Activated CD8-positive, alpha-beta T cell treated with anti-CD3 and anti-CD28 coated beads, Interleukin-2, amount 10 ng/mL, durations not matched to agents 7 days and 5 days (primary cell): ENCODE measurements at regions not wholly inside any gene's neighbourhood (a gene's known extent, or its start where the extent isn't known, plus 50 kb on each side); places are given as distances from the start of the nearest gene placed in this dataset.
"Not testable (repeated sequence)": the region's sequence is repeated elsewhere in the genome, so short reads cannot be mapped to it uniquely, and the experiment has no call there.

Source experiments
- ATAC-seq: fragments of 150-1000 bp; cut with Tn5 transposase; one replicate; pipeline ENCODE4 v1.10.0; 2021; ENCODE audit warnings: moderate library complexity
- CTCF ChIA-PET: fragments of 350-600 bp; sonication (Branson Sonifier 250); formaldehyde crosslinking; loops from one replicate; lab custom pipeline; 2021; ENCODE audit warnings: antibody characterized with exemption; lab: Charles Lee
- POLR2A ChIA-PET: fragments of 350-600 bp; sonication (Branson Sonifier 250); formaldehyde crosslinking; loops from one replicate; lab custom pipeline; 2021; ENCODE audit warnings: antibody characterized with exemption; lab: Charles Lee
- DNase-seq: peaks from one replicate; pipeline ENCODE4 v3.0.0-alpha.2; 2020
- H3K27ac Mint-ChIP-seq: one replicate; pipeline ENCODE4 v1.8.0; 2021; ENCODE audit warnings: mild to moderate bottlenecking, mixed read lengths
- H3K27me3 Mint-ChIP-seq: one replicate; pipeline ENCODE4 v1.8.0; 2021; ENCODE audit warnings: low read depth, mixed read lengths
- H3K36me3 Mint-ChIP-seq: one replicate; pipeline ENCODE4 v1.8.0; 2021; ENCODE audit warnings: low read depth, mixed read lengths
- H3K4me1 Mint-ChIP-seq: one replicate; pipeline ENCODE4 v1.8.0; 2021; ENCODE audit warnings: low read depth, mixed read lengths
- H3K4me3 Mint-ChIP-seq: one replicate; pipeline ENCODE4 v1.8.0; 2021; ENCODE audit warnings: mild to moderate bottlenecking, mixed read lengths
- H3K9me3 Mint-ChIP-seq: one replicate; pipeline ENCODE4 v1.8.0; 2022; ENCODE audit warnings: mixed read lengths; ENCODE audit not compliant: insufficient read depth

GRCh38 chr6:160861824-160862223, 129.7 kb upstream of the MAP3K4 start:
- no peak overlapping the region for H3K27ac Mint-ChIP-seq
- H3K4me3 Mint-ChIP-seq = no peak overlapping the region
- ChIA-PET POLR2A (no interaction called here), CTCF (no interaction called here)
- H3K27me3 Mint-ChIP-seq = no peaks in the 10 kb centered on the region
- DNase-seq = no peak
- ATAC-seq = no peak
- no peaks in the 10 kb centered on the region for H3K36me3 Mint-ChIP-seq
- no peaks in the 10 kb centered on the region for H3K4me1 Mint-ChIP-seq
- H3K9me3 Mint-ChIP-seq = no peaks in the 10 kb centered on the region

- H3K4me1 Mint-ChIP-seq = no peaks in the 10 kb centered on the region
- no peak for DNase-seq
- POLR2A ChIA-PET = no interaction called here
- H3K27me3 Mint-ChIP-seq = no peaks in the 10 kb centered on the region
- CTCF ChIA-PET = no interaction called here
- H3K27ac Mint-ChIP-seq = no peak overlapping the region
- no peaks in the 10 kb centered on the region for H3K9me3 Mint-ChIP-seq
- no peaks in the 10 kb centered on the region for H3K36me3 Mint-ChIP-seq
- no peak for ATAC-seq
- H3K4me3 Mint-ChIP-seq = no peak overlapping the region
Measured at GRCh38 chr6:160863782-160864181, 127.8 kb upstream of the MAP3K4 start.

GRCh38 chr6:160871320-160871719, 120.2 kb upstream of the MAP3K4 start:
- Mint-ChIP-seq H3K4me3 (no peak overlapping the region), H3K36me3 (no peaks in the 10 kb centered on the region), H3K4me1 (no peaks in the 10 kb centered on the region), H3K27me3 (peaks cover 2% of the 10 kb centered on the region), H3K27ac (no peak overlapping the region), H3K9me3 (no peaks in the 10 kb centered on the region)
- POLR2A ChIA-PET = no interaction called here
- ATAC-seq (no peak), DNase-seq (no peak)
- CTCF ChIA-PET = no interaction called here

GRCh38 chr6:160881148-160881808, 110.3 kb upstream of the MAP3K4 start:
- CTCF ChIA-PET = no interaction called here
- no peak for ATAC-seq
- Mint-ChIP-seq H3K4me1 (no peaks in the 10 kb centered on the region), H3K9me3 (no peaks in the 10 kb centered on the region), H3K27me3 (peaks cover 5% of the 10 kb centered on the region), H3K27ac (no peak overlapping the region), H3K36me3 (no peaks in the 10 kb centered on the region), H3K4me3 (no peak overlapping the region)
- POLR2A ChIA-PET = no interaction called here
- DNase-seq = no peak

- ChIA-PET CTCF (no interaction called here), POLR2A (no interaction called here)
- H3K4me3 Mint-ChIP-seq = no peak overlapping the region
- H3K4me1 Mint-ChIP-seq = no peaks in the 10 kb centered on the region
- no peak for ATAC-seq
- H3K27me3 Mint-ChIP-seq = peaks cover 5% of the 10 kb centered on the region
- no peak overlapping the region for H3K27ac Mint-ChIP-seq
- H3K9me3 Mint-ChIP-seq = no peaks in the 10 kb centered on the region
- DNase-seq = no peak
- H3K36me3 Mint-ChIP-seq = no peaks in the 10 kb centered on the region
Measured at GRCh38 chr6:160882006-160882405, 109.6 kb upstream of the MAP3K4 start.

GRCh38 chr6:160882791-160883279, 108.7 kb upstream of the MAP3K4 start:
- ChIA-PET CTCF (no interaction called here), POLR2A (no interaction called here)
- Mint-ChIP-seq H3K4me3 (no peak overlapping the region), H3K27ac (no peak overlapping the region), H3K27me3 (peaks cover 5% of the 10 kb centered on the region), H3K36me3 (no peaks in the 10 kb centered on the region), H3K9me3 (no peaks in the 10 kb centered on the region), H3K4me1 (no peaks in the 10 kb centered on the region)
- ATAC-seq = no peak
- no peak for DNase-seq

- Mint-ChIP-seq H3K27ac (no peak overlapping the region), H3K9me3 (no peaks in the 10 kb centered on the region), H3K27me3 (peaks cover 5% of the 10 kb centered on the region), H3K36me3 (no peaks in the 10 kb centered on the region), H3K4me1 (no peaks in the 10 kb centered on the region), H3K4me3 (no peak overlapping the region)
- DNase-seq = no peak
- ChIA-PET CTCF (interaction anchor here (0.7 kb wide), 1 partner anchor 114 kb away, joined by 3 read pairs; no protein-coding TSS in a partner anchor), POLR2A (no interaction called here)
- no peak for ATAC-seq
Measured at GRCh38 chr6:160883560-160883959, 108.0 kb upstream of the MAP3K4 start.

- CTCF ChIA-PET = interaction anchor here (0.7 kb wide), 1 partner anchor 114 kb away, joined by 3 read pairs; no protein-coding TSS in a partner anchor
- Mint-ChIP-seq H3K9me3 (no peaks in the 10 kb centered on the region), H3K27ac (no peak overlapping the region), H3K4me1 (no peaks in the 10 kb centered on the region), H3K36me3 (no peaks in the 10 kb centered on the region), H3K4me3 (no peak overlapping the region), H3K27me3 (peaks cover 5% of the 10 kb centered on the region)
- POLR2A ChIA-PET = no interaction called here
- ATAC-seq (no peak), DNase-seq (no peak)
Measured at GRCh38 chr6:160883999-160884398, 107.6 kb upstream of the MAP3K4 start.

GRCh38 chr6:160889148-160889547, 102.4 kb upstream of the MAP3K4 start:
- H3K36me3 Mint-ChIP-seq, H3K4me1 Mint-ChIP-seq, H3K9me3 Mint-ChIP-seq, H3K27ac Mint-ChIP-seq, H3K4me3 Mint-ChIP-seq, H3K27me3 Mint-ChIP-seq, DNase-seq, ATAC-seq, POLR2A ChIA-PET, CTCF ChIA-PET: not testable (repeated sequence)

GRCh38 chr6:160891690-160892089, 99.9 kb upstream of the MAP3K4 start:
- Mint-ChIP-seq H3K27me3 (peaks cover 9% of the 10 kb centered on the region), H3K9me3 (no peaks in the 10 kb centered on the region), H3K27ac (no peak overlapping the region), H3K36me3 (no peaks in the 10 kb centered on the region), H3K4me1 (no peaks in the 10 kb centered on the region), H3K4me3 (no peak overlapping the region)
- DNase-seq (no peak), ATAC-seq (no peak)
- ChIA-PET CTCF (no interaction called here), POLR2A (no interaction called here)

GRCh38 chr6:160895562-160895961, 96.0 kb upstream of the MAP3K4 start:
- ATAC-seq (no peak), DNase-seq (no peak)
- ChIA-PET POLR2A (no interaction called here), CTCF (no interaction called here)
- no peaks in the 10 kb centered on the region for H3K4me1 Mint-ChIP-seq
- peaks cover 9% of the 10 kb centered on the region for H3K27me3 Mint-ChIP-seq
- H3K9me3 Mint-ChIP-seq = no peaks in the 10 kb centered on the region
- H3K27ac Mint-ChIP-seq = no peak overlapping the region
- no peak overlapping the region for H3K4me3 Mint-ChIP-seq
- no peaks in the 10 kb centered on the region for H3K36me3 Mint-ChIP-seq

- DNase-seq = no peak
- H3K36me3 Mint-ChIP-seq = no peaks in the 10 kb centered on the region
- H3K9me3 Mint-ChIP-seq = no peaks in the 10 kb centered on the region
- H3K4me3 Mint-ChIP-seq = no peak overlapping the region
- H3K27ac Mint-ChIP-seq = no peak overlapping the region
- ATAC-seq = no peak
- no peaks in the 10 kb centered on the region for H3K4me1 Mint-ChIP-seq
- POLR2A ChIA-PET = no interaction called here
- H3K27me3 Mint-ChIP-seq = peaks cover 10% of the 10 kb centered on the region
- CTCF ChIA-PET = no interaction called here
Measured at GRCh38 chr6:160899671-160900430, 91.7 kb upstream of the MAP3K4 start.
